GM23338 (cell line): ENCODE measurements at regions not wholly inside any gene's neighbourhood (a gene's known extent, or its start where the extent isn't known, plus 50 kb on each side); places are given as distances from the start of the nearest gene placed in this dataset.

ENCODE experiments used
- CREB1 ChIP-seq: fragments of 250-450 bp; sonication (Bioruptor Pico); IDR thresholded peaks from 2 replicates; pipeline ENCODE4 v1.5.0; 2020; ENCODE audit warnings: low read depth, mild to moderate bottlenecking, moderate library complexity
- EZH2 ChIP-seq: fragments of 200-600 bp; sonication (generic); IDR thresholded peaks from one replicate; pipeline ENCODE4 v1.8.0; 2017; ENCODE audit warnings: antibody characterized with exemption, mild to moderate bottlenecking, low read depth; ENCODE audit not compliant: unreplicated experiment
- EZH2phosphoT487 ChIP-seq: fragments of 200-600 bp; sonication (generic); IDR thresholded peaks from one replicate; pipeline ENCODE4 v1.8.1; 2018; ENCODE audit warnings: antibody characterized with exemption; ENCODE audit not compliant: unreplicated experiment
- JUNB ChIP-seq: IDR thresholded peaks from one replicate; pipeline ENCODE4 v1.6.1; 2016; ENCODE audit warnings: antibody characterized with exemption; ENCODE audit not compliant: unreplicated experiment
- NANOG ChIP-seq: IDR thresholded peaks from 2 replicates; pipeline ENCODE4 v1.6.1; 2016; ENCODE audit warnings: antibody characterized with exemption, borderline replicate concordance
- POLR2AphosphoS5 ChIP-seq: IDR thresholded peaks from 2 replicates; pipeline ENCODE4 v1.6.1; 2016; ENCODE audit warnings: antibody characterized with exemption, low read depth
- REST ChIP-seq: IDR thresholded peaks from one replicate; pipeline ENCODE4 v1.6.1; 2018; ENCODE audit warnings: antibody characterized with exemption; ENCODE audit not compliant: unreplicated experiment
- TF ChIP-seq, protein P1 (sequence below), 2 experiments: fragments of 200-600 bp in 1 of 2; sonication (generic) in 1 of 2; conservative IDR thresholded peaks; 2 replicates each; pipeline versions ENCODE4 v1.5.1 to v1.6.1; 2016 to 2017; ENCODE audit warnings: antibody characterized with exemption in 2 of 2, low read depth in 2 of 2, mild to moderate bottlenecking in 2 of 2, moderate library complexity in 1 of 2

GRCh38 chrX:66766318-66766717 lies 127.4 kb upstream of the EDA2R start:
- TF ChIP-seq NANOG (no peak), EZH2 (no peak), EZH2phosphoT487 (no peak), POLR2AphosphoS5 (no peak), JUNB (no peak), CREB1 (CRISPR knock-in tag) (no peak), REST (no peak)
- TF ChIP-seq, protein P1, sequence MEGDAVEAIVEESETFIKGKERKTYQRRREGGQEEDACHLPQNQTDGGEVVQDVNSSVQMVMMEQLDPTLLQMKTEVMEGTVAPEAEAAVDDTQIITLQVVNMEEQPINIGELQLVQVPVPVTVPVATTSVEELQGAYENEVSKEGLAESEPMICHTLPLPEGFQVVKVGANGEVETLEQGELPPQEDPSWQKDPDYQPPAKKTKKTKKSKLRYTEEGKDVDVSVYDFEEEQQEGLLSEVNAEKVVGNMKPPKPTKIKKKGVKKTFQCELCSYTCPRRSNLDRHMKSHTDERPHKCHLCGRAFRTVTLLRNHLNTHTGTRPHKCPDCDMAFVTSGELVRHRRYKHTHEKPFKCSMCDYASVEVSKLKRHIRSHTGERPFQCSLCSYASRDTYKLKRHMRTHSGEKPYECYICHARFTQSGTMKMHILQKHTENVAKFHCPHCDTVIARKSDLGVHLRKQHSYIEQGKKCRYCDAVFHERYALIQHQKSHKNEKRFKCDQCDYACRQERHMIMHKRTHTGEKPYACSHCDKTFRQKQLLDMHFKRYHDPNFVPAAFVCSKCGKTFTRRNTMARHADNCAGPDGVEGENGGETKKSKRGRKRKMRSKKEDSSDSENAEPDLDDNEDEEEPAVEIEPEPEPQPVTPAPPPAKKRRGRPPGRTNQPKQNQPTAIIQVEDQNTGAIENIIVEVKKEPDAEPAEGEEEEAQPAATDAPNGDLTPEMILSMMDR (conservative IDR thresholded peaks at IDR 0.05; ENCODE audit: low read depth in 2 of 2) = no peak
